IMR-90 (cell line): ENCODE measurements at regions not wholly inside any gene's neighbourhood (a gene's known extent, or its start where the extent isn't known, plus 50 kb on each side); places are given as distances from the start of the nearest gene placed in this dataset.

Source experiments
- ATAC-seq: fragments of 200-7000 bp; cut with Tn5 transposase; 2 replicates; pipeline ENCODE4 v1.9.1; 2020; ENCODE audit warnings: low read depth, mild to moderate bottlenecking, moderate library complexity
- BruUV-seq: library from RNA; stranded (reverse); fragments of 400-500 nt; replicated peaks from 2 replicates; lab custom pipeline; 2021; lab: Mats Ljungman, UMichigan
- CTCF ChIA-PET: fragments of 300-600 bp; formaldehyde crosslinking; extraction: SDS; loops from one replicate; lab custom pipeline; 2021; ENCODE audit warnings: antibody characterized with exemption; lab: Yijun Ruan, JAX
- POLR2A ChIA-PET: fragments of 300-600 bp; sonication (Branson Sonifier 250); formaldehyde crosslinking; loops from one replicate; lab custom pipeline; 2022; ENCODE audit warnings: antibody characterized with exemption; ENCODE audit not compliant: unreplicated experiment; lab: Charles Lee
- DNase-seq: peaks from one replicate; pipeline ENCODE4 v3.0.0; 2013
- H2AFZ ChIP-seq: replicated peaks from 2 replicates; pipeline ENCODE3; 2013; ENCODE audit warnings: low read length, mild to moderate bottlenecking; ENCODE audit not compliant: poor library complexity
- H2AK5ac ChIP-seq: 2 replicates; pipeline ENCODE4 v1.6.1; 2013; ENCODE audit warnings: low read depth, low read length, inconsistent platforms
- H2AK9ac ChIP-seq: replicated peaks from 2 replicates; pipeline ENCODE3; 2013; ENCODE audit warnings: mild to moderate bottlenecking, low read depth, low read length, moderate library complexity; ENCODE audit not compliant: poor library complexity
- H2BK120ac ChIP-seq: 2 replicates; pipeline ENCODE4 v1.6.1; 2013; ENCODE audit warnings: low read depth, low read length, inconsistent platforms
- H2BK15ac ChIP-seq: 3 replicates; pipeline ENCODE4 v1.6.1; 2013; ENCODE audit warnings: low read depth, low read length, inconsistent platforms
- H2BK20ac ChIP-seq: 2 replicates; pipeline ENCODE4 v1.6.1; 2013; ENCODE audit warnings: low read depth, mild to moderate bottlenecking, inconsistent platforms, low read length, moderate library complexity
- H2BK5ac ChIP-seq: 2 replicates; pipeline ENCODE4 v1.6.1; 2013; ENCODE audit warnings: mild to moderate bottlenecking, low read depth, low read length, inconsistent platforms; ENCODE audit not compliant: poor library complexity, severe bottlenecking
- H3K14ac ChIP-seq: replicated peaks from 2 replicates; pipeline ENCODE4 v1.6.1; 2013; ENCODE audit warnings: low read depth, low read length, inconsistent platforms
- H3K18ac ChIP-seq: 2 replicates; pipeline ENCODE4 v1.6.1; 2013; ENCODE audit warnings: low read depth, low read length, control low read depth
- H3K23ac ChIP-seq: 2 replicates; pipeline ENCODE4 v1.6.1; 2013; ENCODE audit warnings: low read depth, low read length, inconsistent platforms
- H3K27ac ChIP-seq: 2 replicates; pipeline ENCODE4 v1.5.1; 2013; ENCODE audit warnings: mild to moderate bottlenecking, control low read depth, low read length; ENCODE audit not compliant: insufficient read depth
- H3K27me3 ChIP-seq: 2 replicates; pipeline ENCODE4 v1.6.1; 2013; ENCODE audit warnings: low read length; ENCODE audit not compliant: control insufficient read depth, insufficient read depth
- H3K36me3 ChIP-seq: 2 replicates; pipeline ENCODE4 v1.6.1; 2013; ENCODE audit warnings: low read length, mixed read lengths; ENCODE audit not compliant: control insufficient read depth, insufficient read depth
- H3K4ac ChIP-seq: 2 replicates; pipeline ENCODE4 v1.6.1; 2013; ENCODE audit warnings: low read depth, low read length, inconsistent platforms
- H3K4me1 ChIP-seq: 2 replicates; pipeline ENCODE4 v1.6.1; 2013; ENCODE audit warnings: low read length, mixed read lengths; ENCODE audit not compliant: control insufficient read depth, insufficient read depth
- H3K4me2 ChIP-seq: 2 replicates; pipeline ENCODE4 v1.6.1; 2013; ENCODE audit warnings: low read depth, mild to moderate bottlenecking, control low read depth, low read length, moderate library complexity
- H3K4me3 ChIP-seq: 2 replicates; pipeline ENCODE4 v1.5.1; 2013; ENCODE audit warnings: low read depth, mild to moderate bottlenecking, control low read depth, low read length, moderate library complexity; ENCODE audit not compliant: insufficient read depth
- H3K56ac ChIP-seq: 2 replicates; pipeline ENCODE4 v1.6.1; 2013; ENCODE audit warnings: low read length, inconsistent platforms; ENCODE audit not compliant: insufficient read depth; ENCODE audit errors: extremely low read depth
- H3K79me1 ChIP-seq, 2 experiments: 2 replicates each; pipeline ENCODE4 v1.6.1; 2013; ENCODE audit warnings: low read length in 2 of 2, inconsistent platforms in 1 of 2, low read depth in 1 of 2
- H3K9ac ChIP-seq: 2 replicates; pipeline ENCODE4 v1.6.1; 2013; ENCODE audit warnings: low read depth, low read length, control low read depth
- H3K9me1 ChIP-seq: 2 replicates; pipeline ENCODE4 v1.6.1; 2013; ENCODE audit warnings: low read length, inconsistent platforms; ENCODE audit not compliant: insufficient read depth
- H3K9me3 ChIP-seq: 2 replicates; pipeline ENCODE4 v1.6.1; 2013; ENCODE audit warnings: low read length; ENCODE audit not compliant: control insufficient read depth, insufficient read depth
- H4K20me1 ChIP-seq: 2 replicates; pipeline ENCODE4 v1.6.1; 2013; ENCODE audit warnings: low read length, inconsistent platforms; ENCODE audit not compliant: insufficient read depth
- H4K5ac ChIP-seq: 2 replicates; pipeline ENCODE4 v1.6.1; 2013; ENCODE audit warnings: mild to moderate bottlenecking, low read depth, low read length, control low read depth
- H4K8ac ChIP-seq, 2 experiments: 2 replicates each; pipeline ENCODE4 v1.6.1; 2013; ENCODE audit warnings: low read depth in 2 of 2, low read length in 2 of 2, control low read depth in 1 of 2, inconsistent platforms in 1 of 2
- H4K91ac ChIP-seq: 2 replicates; pipeline ENCODE4 v1.6.1; 2013; ENCODE audit warnings: low read depth, low read length, inconsistent platforms; ENCODE audit not compliant: insufficient read depth
- RAD21 ChIP-seq: IDR thresholded peaks from 2 replicates; pipeline ENCODE4 v1.6.1; 2012; ENCODE audit warnings: low read length, improper control_type of control experiment
- RCOR1 ChIP-seq: IDR thresholded peaks from 2 replicates; pipeline ENCODE4 v1.6.1; 2012; ENCODE audit warnings: mild to moderate bottlenecking, low read length, improper control_type of control experiment; ENCODE audit not compliant: insufficient replicate concordance
- RFX5 ChIP-seq: IDR thresholded peaks from 2 replicates; pipeline ENCODE4 v1.8.0; 2012; ENCODE audit warnings: low read depth, mild to moderate bottlenecking, low read length, moderate library complexity
- WGBS, 2 experiments: methylation state at CpG; one replicate each; pipeline versions ENCODE4 v1.1.5 to v1.1.7; 2013; ENCODE audit warnings: missing lambda C conversion rate in 2 of 2; ENCODE audit not compliant: insufficient read length in 1 of 2; ENCODE audit errors: extremely low coverage in 2 of 2; 5-methylcytosine and 5-hydroxymethylcytosine counted together
- dilution Hi-C: fragments of 300-500 bp; cut with HindIII; formaldehyde crosslinking; loops from one replicate; pipeline ENCODE4 v1.14.3; 2018; ENCODE audit warnings: low sequenced_read_pairs; ENCODE audit not compliant: unreplicated experiment
- in situ Hi-C: fragments of 300-500 bp; cut with MboI; formaldehyde crosslinking; loops from 3 replicates; pipeline ENCODE4 v1.14.3; 2019; ENCODE audit warnings: low sequenced_read_pairs, inconsistent platforms, mixed read lengths
- intact Hi-C: fragments of 100-400 bp; cut with micrococcal nuclease; formaldehyde crosslinking; loops from 2 replicates; pipeline ENCODE4 v1.10.0; 2022

- no peak overlapping the region for H3K4me3 ChIP-seq
- no peak for DNase-seq
- no peaks in the 10 kb centered on the region for H3K36me3 ChIP-seq
- in situ Hi-C loops (no loop called here), dilution Hi-C loops (no loop called here), intact Hi-C loops (no loop called here)
- no peak overlapping the region for H3K27ac ChIP-seq
- no peak overlapping the region for H4K91ac ChIP-seq
- CTCF ChIA-PET: no interaction called here
- POLR2A ChIA-PET: no interaction called here
- H2AFZ ChIP-seq: no peak overlapping the region
- no peak overlapping the region for H2BK5ac ChIP-seq
- H3K23ac ChIP-seq: no peak overlapping the region
- H2BK20ac ChIP-seq: no peak overlapping the region
- no peaks in the 10 kb centered on the region for H3K79me1 ChIP-seq
- no peak overlapping the region for H2AK5ac ChIP-seq
- no peaks in the 10 kb centered on the region for H4K20me1 ChIP-seq
- no TSS peak for BruUV-seq
- H2BK15ac ChIP-seq: no peak overlapping the region
- WGBS, 2 experiments: no CpG with 5 or more reads among the region's 2 CpGs
- H3K9me3 ChIP-seq: no peaks in the 10 kb centered on the region
- H3K27me3 ChIP-seq: no peaks in the 10 kb centered on the region
- H3K9me1 ChIP-seq: no peaks in the 10 kb centered on the region
- H2BK120ac ChIP-seq: no peak overlapping the region
- H4K8ac ChIP-seq: no peak overlapping the region
- H3K4me1 ChIP-seq: no peaks in the 10 kb centered on the region
- no peak overlapping the region for H3K14ac ChIP-seq
- H3K18ac ChIP-seq: no peak overlapping the region
- TF ChIP-seq RCOR1: no peak
- no peak for TF ChIP-seq RFX5
- TF ChIP-seq RAD21: no peak
- no peak overlapping the region for H2AK9ac ChIP-seq
- no peak overlapping the region for H3K56ac ChIP-seq
- no peak overlapping the region for H3K4ac ChIP-seq
- H3K9ac ChIP-seq: no peak overlapping the region
- ATAC-seq: no peak
- no peak overlapping the region for H4K5ac ChIP-seq
- no peak overlapping the region for H3K4me2 ChIP-seq
Observed at GRCh38 chr2:41004700-41005099, 552.8 kb upstream of the SLC8A1 start.
